Smooth muscle cell (in vitro differentiated cells): ENCODE measurements at regions not wholly inside any gene's neighbourhood (a gene's known extent, or its start where the extent isn't known, plus 50 kb on each side); places are given as distances from the start of the nearest gene placed in this dataset.

Experiments
- DNase-seq: peaks from one replicate; lab custom pipeline; 2025; ENCODE audit not compliant: unreplicated experiment; lab: John Stamatoyannopoulos, UW
- H2AFZ ChIP-seq: fragments of 200-600 bp; sonication (generic); 2 replicates; pipeline ENCODE4 v1.6.0; 2016; ENCODE audit warnings: antibody characterized with exemption, low read depth, mild to moderate bottlenecking
- H3F3A ChIP-seq: fragments of 200-600 bp; sonication (generic); 2 replicates; pipeline ENCODE4 v1.6.0; 2017; ENCODE audit warnings: antibody characterized with exemption, low read depth
- H3K27ac ChIP-seq: fragments of 200-600 bp; sonication (generic); 2 replicates; pipeline ENCODE4 v1.5.1; 2016; ENCODE audit warnings: low read depth, mild to moderate bottlenecking
- H3K27me3 ChIP-seq: fragments of 200-600 bp; sonication (generic); 2 replicates; pipeline ENCODE4 v1.6.1; 2016; ENCODE audit warnings: low read depth, mild to moderate bottlenecking
- H3K36me3 ChIP-seq: fragments of 200-600 bp; sonication (generic); 2 replicates; pipeline ENCODE4 v1.5.1; 2016; ENCODE audit warnings: low read depth
- H3K4me1 ChIP-seq: fragments of 200-600 bp; sonication (generic); 2 replicates; pipeline ENCODE4 v1.5.1; 2016; ENCODE audit warnings: low read depth
- H3K4me2 ChIP-seq: fragments of 200-600 bp; sonication (generic); 2 replicates; pipeline ENCODE4 v1.6.0; 2016; ENCODE audit warnings: mild to moderate bottlenecking
- H3K4me3 ChIP-seq: fragments of 200-600 bp; sonication (generic); 2 replicates; pipeline ENCODE4 v1.5.1; 2016; ENCODE audit warnings: mild to moderate bottlenecking
- H3K79me2 ChIP-seq: fragments of 200-600 bp; sonication (generic); 2 replicates; pipeline ENCODE4 v1.6.0; 2016; ENCODE audit warnings: low read depth, mild to moderate bottlenecking
- H3K9ac ChIP-seq: fragments of 200-600 bp; sonication (generic); 2 replicates; pipeline ENCODE4 v1.6.0; 2016; ENCODE audit warnings: low read depth
- H3K9me3 ChIP-seq: fragments of 200-600 bp; sonication (generic); replicated peaks from 2 replicates; pipeline ENCODE4 v1.5.1; 2016; ENCODE audit warnings: low read depth
- H4K20me1 ChIP-seq: fragments of 200-600 bp; sonication (generic); 2 replicates; pipeline ENCODE4 v1.6.0; 2016; ENCODE audit warnings: low read depth
- WGBS: methylation state at CpG from one replicate; pipeline ENCODE4 v1.1.7; 2016; ENCODE audit warnings: low lambda C conversion rate; 5-methylcytosine and 5-hydroxymethylcytosine counted together
- TF ChIP-seq, protein P1 (sequence below): fragments of 200-600 bp; sonication (generic); IDR thresholded peaks from 2 replicates; pipeline ENCODE4 v1.5.1; 2017; ENCODE audit warnings: borderline replicate concordance, mild to moderate bottlenecking, antibody characterized with exemption; ENCODE audit not compliant: insufficient read depth, poor library complexity, severe bottlenecking

DNA sequence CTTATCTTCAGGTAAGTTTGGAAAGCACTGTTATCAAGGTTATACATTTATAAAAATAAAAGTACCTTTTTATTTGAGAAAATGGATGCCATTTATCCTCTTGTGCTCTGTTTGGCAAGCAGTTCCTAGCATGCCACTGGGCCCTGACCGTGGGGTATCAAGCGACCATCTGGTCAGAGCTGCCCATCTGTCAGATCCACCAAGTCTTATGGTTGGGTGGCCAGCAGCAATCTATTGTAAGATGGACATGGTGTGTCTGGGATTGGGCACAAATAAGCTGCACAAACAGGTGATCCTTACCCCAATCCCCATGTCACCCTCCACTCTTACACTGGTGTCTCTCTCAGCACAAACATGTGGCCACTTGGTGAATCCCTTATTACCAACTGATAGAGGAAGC lies 178.5 kb downstream of the DLEU7 start:
- Histone ChIP-seq H3K4me3 (no peak overlapping the region), H3K27ac (no peak overlapping the region), H3K79me2 (no peaks in the 10 kb centered on the region), H2AFZ (no peak overlapping the region), H3K36me3 (no peaks in the 10 kb centered on the region), H3K4me2 (no peak overlapping the region), H3K9ac (no peak overlapping the region), H3K4me1 (no peaks in the 10 kb centered on the region), H3K27me3 (peaks cover 14% of the 10 kb centered on the region), H3F3A (no peaks in the 10 kb centered on the region), H3K9me3 (no peaks in the 10 kb centered on the region), H4K20me1 (no peaks in the 10 kb centered on the region)
- DNase-seq, result no peak
- 100% methylated on average over 2 of the region's 2 CpGs for WGBS
- TF ChIP-seq, protein P1, sequence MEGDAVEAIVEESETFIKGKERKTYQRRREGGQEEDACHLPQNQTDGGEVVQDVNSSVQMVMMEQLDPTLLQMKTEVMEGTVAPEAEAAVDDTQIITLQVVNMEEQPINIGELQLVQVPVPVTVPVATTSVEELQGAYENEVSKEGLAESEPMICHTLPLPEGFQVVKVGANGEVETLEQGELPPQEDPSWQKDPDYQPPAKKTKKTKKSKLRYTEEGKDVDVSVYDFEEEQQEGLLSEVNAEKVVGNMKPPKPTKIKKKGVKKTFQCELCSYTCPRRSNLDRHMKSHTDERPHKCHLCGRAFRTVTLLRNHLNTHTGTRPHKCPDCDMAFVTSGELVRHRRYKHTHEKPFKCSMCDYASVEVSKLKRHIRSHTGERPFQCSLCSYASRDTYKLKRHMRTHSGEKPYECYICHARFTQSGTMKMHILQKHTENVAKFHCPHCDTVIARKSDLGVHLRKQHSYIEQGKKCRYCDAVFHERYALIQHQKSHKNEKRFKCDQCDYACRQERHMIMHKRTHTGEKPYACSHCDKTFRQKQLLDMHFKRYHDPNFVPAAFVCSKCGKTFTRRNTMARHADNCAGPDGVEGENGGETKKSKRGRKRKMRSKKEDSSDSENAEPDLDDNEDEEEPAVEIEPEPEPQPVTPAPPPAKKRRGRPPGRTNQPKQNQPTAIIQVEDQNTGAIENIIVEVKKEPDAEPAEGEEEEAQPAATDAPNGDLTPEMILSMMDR, result no peak

DNA sequence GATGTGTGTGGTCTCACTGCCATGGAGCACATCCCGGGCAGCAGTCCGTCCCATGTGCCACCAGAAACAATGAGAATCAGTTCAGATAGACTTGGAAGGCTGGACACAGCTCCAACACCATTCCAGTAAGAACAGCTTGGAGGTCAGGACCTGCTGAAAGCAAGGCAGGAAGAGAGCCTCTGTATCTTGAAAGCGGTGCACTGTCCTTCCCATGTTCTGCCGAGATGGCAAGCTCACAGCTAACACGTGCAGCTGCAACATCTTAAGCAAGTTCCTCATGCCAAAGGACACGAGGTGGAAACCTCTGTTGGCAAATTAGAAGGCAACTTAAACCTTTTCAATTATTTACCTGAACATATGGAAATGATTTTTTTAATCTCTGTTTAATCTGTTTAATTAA lies 175.4 kb downstream of the DLEU7 start:
- TF ChIP-seq, protein P1, result no peak
- Histone ChIP-seq H3K4me2 (no peak overlapping the region), H3K27me3 (peaks cover 14% of the 10 kb centered on the region), H4K20me1 (no peaks in the 10 kb centered on the region), H3K9ac (no peak overlapping the region), H3K4me1 (no peaks in the 10 kb centered on the region), H3K4me3 (no peak overlapping the region), H3K27ac (no peak overlapping the region), H2AFZ (no peak overlapping the region), H3K79me2 (no peaks in the 10 kb centered on the region), H3F3A (no peaks in the 10 kb centered on the region), H3K36me3 (no peaks in the 10 kb centered on the region), H3K9me3 (no peaks in the 10 kb centered on the region)
- WGBS, result 92% methylated on average over 6 of the region's 6 CpGs
- no peak for DNase-seq

DNA sequence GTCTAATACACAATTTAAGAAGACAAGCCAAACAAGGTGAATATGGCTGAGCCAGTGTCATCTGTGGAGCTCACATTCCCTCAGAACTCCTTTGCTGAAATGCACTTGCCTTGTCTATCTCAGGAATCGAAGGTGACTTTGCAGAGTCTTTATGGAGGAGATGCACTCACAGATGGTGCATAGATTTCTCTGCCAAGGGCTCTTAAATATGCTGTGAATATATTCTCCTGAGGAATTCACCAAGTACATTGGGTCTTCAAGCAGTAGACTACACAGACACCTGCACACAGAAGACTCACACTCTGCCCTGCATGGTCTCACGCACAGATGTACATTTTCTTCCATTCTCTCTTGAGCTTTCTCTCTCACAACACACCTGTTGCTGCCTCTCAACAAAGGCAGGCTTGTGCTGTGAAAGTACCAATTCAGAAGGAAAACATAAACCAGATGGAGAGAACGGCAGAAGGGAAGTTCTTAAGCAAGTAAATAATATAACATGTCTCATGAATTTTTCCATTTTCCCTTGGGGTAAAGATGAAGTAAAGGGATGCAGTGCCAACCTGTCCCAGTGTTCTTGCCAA lies 174.7 kb downstream of the DLEU7 start:
- H3K27me3 ChIP-seq, result peaks cover 14% of the 10 kb centered on the region
- H3K4me3 ChIP-seq, result no peak overlapping the region
- H2AFZ ChIP-seq, result no peak overlapping the region
- no peaks in the 10 kb centered on the region for H3K9me3 ChIP-seq
- DNase-seq, result no peak
- no peak overlapping the region for H3K27ac ChIP-seq
- H3K4me1 ChIP-seq, result no peaks in the 10 kb centered on the region
- 86% methylated on average over 3 of the region's 3 CpGs for WGBS
- H4K20me1 ChIP-seq, result no peaks in the 10 kb centered on the region
- H3K79me2 ChIP-seq, result no peaks in the 10 kb centered on the region
- H3K36me3 ChIP-seq, result no peaks in the 10 kb centered on the region
- no peak overlapping the region for H3K4me2 ChIP-seq
- TF ChIP-seq, protein P1, result no peak
- no peaks in the 10 kb centered on the region for H3F3A ChIP-seq
- no peak overlapping the region for H3K9ac ChIP-seq

DNA sequence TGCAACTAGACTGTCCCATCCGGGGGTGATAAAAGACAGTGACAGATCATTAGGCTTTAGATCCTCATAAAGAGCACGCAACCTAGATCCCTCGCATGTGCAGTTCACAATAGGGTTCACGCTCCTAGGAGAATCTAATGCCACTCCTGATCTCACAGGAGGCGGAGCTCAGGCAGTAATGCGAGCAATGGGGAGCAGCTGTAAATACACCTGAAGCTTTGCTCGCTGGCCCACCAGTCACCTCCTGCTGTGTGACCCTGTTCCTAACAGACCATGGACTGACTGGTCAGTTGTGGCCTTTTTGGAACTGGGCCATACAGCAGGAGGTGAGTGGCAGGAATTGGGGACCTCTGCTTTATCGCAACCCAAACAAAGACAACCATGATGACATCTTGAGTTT lies 173.2 kb downstream of the DLEU7 start:
- H3F3A ChIP-seq, result no peaks in the 10 kb centered on the region
- TF ChIP-seq, protein P1, result no peak
- H3K27ac ChIP-seq, result no peak overlapping the region
- H3K9me3 ChIP-seq, result no peaks in the 10 kb centered on the region
- H2AFZ ChIP-seq, result no peak overlapping the region
- H3K79me2 ChIP-seq, result no peaks in the 10 kb centered on the region
- no peak overlapping the region for H3K4me2 ChIP-seq
- no peaks in the 10 kb centered on the region for H4K20me1 ChIP-seq
- H3K4me1 ChIP-seq, result no peaks in the 10 kb centered on the region
- WGBS, result 89% methylated on average over 8 of the region's 8 CpGs
- peaks cover 14% of the 10 kb centered on the region for H3K27me3 ChIP-seq
- DNase-seq, result no peak
- H3K9ac ChIP-seq, result no peak overlapping the region
- H3K36me3 ChIP-seq, result no peaks in the 10 kb centered on the region
- H3K4me3 ChIP-seq, result no peak overlapping the region
